Umbilical cord (tissue), 1 donor: ENCODE measurements at regions not wholly inside any gene's neighbourhood (a gene's known extent, or its start where the extent isn't known, plus 50 kb on each side); places are given as distances from the start of the nearest gene placed in this dataset.
A peak's percentile ranks its signal among the peaks of the same experiment; 100 is the strongest.

Experiments
- DNase-seq: peaks from one replicate; pipeline ENCODE4 v3.0.0-alpha.2; 2015; ENCODE audit warnings: low spot score

DNA sequence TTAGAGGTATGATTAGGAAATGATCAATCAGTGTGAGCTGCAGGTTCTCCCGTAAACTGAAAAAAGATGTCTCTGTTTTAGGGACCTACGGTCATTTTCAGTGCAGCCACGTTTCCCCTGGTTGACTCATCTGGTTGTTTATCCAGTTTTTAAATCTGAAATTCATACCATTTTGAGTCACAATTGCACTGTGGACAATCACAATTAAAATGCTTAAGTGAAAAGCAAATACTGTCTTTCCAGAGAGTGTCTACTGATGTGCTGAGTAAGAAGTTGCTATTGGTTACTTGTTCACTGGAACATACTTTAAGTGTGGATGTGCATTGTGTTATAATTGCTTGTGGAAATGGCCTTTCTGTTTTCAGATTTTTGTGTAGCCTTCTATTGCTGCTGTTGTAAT lies 305.1 kb upstream of the SASH1 start:
- no peak for DNase-seq

DNA sequence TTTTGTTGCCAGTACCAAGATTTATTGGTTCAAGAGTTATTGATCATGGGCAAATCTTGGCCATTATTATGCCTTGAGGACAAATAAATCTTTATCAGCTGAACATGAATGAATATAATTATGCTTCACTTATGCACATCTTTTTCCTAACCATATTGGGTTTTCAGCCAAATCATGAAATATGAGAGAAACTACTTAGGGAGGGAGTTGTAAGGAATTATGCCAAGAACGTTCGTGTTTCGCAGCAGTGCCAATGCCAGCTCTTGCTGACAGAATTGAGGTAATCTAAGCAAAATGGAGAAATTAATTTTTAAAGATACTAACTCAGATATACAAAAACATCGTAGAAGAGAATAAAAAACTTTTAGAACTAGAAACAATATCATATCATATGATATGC lies 301.1 kb upstream of the SASH1 start:
- DNase-seq, result no peak

DNA sequence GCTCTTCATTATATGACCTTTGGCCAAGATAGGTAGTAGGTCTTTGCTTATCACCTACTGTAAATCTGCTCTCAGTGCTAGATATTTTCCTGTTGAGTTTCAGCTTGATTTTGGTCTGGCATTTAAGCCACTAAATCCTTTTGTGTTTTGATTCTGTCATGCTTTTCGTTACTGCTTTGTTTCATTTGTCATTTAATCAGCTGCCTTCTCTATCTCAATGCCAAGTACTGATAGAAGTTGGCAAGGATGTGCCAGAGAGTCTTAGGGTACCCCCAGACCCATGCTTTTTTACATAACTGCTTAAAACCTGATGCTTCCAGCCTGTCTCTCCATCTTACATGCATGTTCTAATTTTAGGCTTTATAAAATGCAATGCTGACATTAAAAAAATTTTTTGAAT lies 300.1 kb upstream of the SASH1 start:
- DNase-seq, result peak; percentile 61

DNA sequence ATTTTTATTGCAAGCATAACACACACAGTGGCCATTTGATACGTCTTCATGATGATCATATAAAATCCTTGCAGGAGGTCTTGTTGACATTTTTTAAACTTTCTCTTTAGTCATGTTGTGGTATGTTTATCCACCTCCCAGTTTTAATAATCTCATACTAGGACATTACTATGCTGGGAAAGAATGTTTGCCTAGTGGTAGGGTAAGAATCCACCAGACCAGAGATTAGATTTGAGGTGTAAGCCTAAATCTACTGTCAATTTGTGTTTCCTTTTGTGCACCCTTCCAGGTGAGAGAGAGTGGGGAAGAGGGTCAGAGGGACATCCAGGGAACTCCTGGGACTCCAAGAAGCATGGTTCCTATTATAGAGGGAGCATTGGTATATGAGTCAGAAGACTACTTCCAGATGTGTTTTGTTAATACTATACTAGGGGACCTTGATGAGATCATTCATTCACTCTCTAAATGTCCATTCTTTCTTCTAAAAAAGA lies 298.3 kb upstream of the SASH1 start:
- DNase-seq, result no peak

DNA sequence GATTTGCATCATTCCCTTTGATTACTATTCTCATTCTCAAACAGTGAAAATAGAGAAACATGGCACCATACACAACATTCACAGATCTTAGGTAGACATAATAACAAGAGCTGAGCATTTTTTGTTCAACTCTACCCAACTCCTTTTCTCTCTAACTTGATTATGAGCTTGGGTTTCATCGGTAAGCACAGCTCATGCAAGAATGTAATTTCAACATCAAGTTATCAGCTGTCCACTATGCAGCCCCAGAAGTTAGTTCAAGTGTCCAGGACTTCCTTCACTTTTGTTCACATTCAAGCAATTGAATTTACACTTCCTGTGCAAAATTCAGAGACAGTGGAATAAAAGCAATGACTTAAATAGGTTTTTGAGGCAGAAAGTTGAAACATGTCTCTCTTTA lies 297.7 kb upstream of the SASH1 start:
- DNase-seq, result no peak

DNA sequence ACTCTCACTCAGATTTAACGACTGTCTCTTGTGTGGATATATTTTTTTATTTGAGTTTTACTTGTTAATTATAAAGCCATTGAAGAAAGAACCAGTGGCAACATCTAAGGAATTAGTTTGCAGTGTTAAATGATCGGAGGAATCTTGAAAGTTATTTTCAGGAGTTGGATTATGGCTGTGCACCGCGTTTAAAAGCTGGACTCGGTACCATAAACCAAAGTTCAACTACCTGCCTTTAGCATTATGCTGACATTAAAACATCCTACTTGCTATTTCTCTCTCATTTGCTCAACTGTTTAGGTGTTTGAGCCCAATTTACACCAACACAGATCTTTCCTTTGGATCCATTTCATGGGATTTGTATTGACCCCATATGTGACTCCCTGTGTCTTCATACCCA lies 289.4 kb upstream of the SASH1 start:
- no peak for DNase-seq

DNA sequence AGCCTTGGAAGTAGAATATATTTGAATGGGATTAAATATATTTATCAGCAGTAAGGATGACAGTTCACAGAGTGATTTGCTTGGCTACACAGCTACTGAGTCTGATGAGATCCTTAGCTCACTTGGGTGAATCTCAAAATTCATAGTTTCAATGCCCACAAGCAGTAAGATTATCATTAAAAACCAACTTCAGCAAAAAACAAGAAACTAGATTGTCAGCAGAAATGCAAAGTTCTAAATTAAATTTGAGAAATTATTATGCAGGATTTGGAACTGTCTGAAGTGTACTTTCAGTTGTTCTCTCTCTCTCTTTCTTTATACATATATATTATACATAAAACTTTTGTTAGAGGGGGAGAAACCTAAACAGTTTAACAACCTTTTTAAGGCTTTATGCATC lies 288.8 kb upstream of the SASH1 start:
- no peak for DNase-seq

DNA sequence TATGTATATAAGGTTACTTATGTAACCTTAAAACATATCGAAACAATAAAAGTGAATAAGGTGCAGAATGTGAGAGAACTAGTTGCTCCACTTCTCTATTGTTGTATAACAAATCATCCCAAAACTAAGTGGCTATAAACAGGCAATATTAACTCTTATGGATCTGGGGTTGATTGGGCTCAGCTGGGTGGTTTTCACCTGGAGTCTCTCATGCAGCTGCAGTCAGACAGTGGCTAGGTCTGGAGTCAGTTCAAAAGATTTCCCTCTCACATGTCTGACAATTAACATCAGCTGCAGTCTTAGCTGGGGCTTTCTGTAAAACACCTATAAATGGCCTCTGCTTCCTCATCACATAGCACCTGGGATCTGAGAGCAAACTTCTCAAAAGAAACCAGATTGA lies 288.4 kb upstream of the SASH1 start:
- DNase-seq, result no peak

DNA sequence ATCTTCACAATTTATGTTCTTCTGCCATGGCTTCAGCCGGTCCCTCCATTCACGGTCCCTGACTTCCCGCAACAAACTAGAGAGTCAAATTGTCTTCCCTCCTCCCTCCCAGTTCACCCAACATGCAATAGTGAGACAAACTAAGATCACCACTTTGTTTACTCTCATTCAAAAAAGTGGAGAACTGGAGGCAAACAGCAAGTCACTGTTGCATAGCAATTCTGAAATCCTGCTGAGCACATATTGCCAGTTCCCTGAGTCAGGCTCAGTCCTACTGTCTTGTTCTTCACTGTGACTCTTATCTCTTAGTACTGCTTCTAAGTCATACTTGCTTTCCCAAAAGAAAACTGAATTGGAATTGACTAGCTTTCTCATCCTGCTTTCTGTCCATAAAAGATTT lies 287.2 kb upstream of the SASH1 start:
- no peak for DNase-seq

DNA sequence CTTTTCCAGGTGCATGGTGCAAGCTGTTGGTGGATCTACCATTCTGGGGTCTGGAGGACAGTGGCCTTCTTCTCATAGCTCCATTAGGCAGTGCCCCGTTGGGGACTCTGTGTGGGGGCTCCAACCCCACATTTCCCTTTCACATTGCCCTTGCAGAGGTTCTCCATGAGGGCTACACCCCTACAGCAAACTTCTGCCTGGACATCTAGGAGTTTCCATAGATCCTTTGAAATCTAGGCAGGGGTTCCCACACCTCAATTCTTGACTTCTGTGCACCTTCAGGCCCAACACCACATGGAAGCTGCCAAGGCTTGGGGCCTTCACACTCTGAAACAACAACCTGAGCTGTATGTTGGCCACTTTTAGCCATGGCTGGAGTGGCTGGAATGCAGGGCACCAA lies 282.8 kb upstream of the SASH1 start:
- no peak for DNase-seq

DNA sequence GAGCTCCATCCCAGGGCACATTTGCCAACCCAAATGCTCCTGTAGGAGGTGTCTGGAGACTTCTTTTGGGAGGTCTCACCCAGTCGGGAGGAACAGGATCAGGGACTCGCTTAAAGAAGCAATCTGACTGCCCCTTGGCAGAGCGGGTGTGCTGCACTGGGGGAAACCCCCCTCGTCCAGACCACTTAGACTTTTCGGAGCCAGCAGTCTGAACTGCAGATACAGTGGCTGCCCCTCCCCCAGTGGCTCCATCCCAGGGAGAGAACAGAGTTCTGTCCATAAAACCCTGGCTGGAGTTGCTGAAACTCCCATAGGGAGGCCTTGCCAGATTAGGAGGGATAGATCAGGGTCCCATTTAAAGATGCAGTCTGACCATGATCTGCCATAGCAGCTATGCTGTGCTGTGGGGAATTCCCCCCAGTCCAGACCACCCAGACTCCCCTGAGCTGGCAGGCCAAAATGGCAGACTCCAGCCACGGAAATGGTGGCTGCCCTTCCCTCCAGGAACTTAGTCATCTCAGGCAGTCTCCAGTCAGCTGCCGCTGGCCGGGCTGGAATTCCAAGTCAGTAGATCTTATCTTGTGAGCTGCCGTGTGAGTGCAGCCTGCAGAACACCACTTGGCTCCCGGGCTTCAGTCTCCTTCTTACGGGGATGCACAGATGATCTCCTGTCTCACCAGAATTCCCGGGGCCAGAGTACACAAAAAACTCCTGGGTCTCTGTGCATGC lies 278.1 kb upstream of the SASH1 start:
- peak; percentile 73 for DNase-seq

DNA sequence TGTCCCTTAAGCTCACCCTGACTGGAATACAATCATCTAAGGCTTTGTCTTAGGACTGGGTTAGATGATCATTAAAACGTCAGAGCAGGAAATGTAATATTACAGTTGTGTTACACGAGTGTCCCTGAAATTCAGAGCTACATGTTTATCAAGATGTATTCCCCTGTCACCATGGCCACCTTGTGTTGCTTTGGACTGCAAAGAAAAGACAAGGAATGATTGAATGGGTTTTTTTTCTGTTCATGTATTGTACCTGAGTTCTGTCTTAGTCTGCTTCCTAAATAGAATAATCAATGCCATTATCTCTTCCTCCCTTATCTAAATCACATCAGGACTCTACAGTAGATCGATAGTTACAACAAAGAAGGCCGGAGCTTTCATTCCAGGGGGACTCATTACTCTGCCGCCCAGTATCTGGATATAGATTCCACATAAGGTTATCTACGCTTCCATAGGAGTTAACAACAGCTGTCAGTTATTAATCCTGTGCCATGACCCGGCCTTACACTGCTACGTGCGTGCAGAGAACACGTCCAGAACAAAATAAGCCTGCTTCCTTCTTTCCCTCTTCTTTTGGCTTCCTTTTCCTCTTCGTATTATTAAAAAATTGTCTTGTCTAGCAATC lies 274.1 kb upstream of the SASH1 start:
- DNase-seq, result peak; percentile 43

DNA sequence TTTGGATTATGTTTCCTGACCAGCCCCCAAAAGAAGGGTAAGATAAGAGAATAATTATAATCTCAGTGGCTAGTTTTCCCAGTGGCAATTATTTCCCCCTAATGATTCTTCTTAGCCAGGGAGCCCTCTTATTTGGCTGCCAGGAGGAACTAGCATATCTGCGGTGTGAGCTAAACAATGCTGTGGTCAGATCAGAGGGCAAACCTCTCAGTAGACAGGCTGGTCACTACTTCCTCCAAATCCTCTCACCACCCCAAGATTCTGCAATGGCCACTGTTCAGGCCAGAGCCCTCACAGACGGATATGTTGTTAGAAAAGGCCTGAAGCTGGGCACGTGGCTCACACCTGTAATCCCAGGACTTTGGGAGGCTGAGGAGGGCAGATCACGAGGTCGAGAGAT lies 273.4 kb upstream of the SASH1 start:
- DNase-seq, result no peak

DNA sequence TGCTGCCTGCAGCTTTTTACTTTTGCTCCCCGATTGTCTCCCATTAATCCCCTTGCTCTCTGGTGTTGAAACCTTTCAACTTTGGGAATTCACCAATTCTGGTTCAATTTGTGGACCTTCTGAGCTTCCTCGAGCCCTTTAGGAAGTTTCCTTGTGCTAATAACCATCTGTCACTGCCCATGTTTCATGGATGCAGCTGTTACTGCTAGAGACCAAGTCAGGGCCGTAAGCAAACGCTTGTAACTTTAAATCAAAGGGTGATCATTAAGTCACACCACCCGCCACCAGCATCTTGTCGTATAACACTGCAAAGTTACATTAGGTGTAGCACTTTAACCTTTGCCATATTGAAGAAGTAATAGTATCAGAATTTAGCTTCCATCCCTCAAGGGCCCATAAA lies 268.3 kb upstream of the SASH1 start:
- no peak for DNase-seq

DNA sequence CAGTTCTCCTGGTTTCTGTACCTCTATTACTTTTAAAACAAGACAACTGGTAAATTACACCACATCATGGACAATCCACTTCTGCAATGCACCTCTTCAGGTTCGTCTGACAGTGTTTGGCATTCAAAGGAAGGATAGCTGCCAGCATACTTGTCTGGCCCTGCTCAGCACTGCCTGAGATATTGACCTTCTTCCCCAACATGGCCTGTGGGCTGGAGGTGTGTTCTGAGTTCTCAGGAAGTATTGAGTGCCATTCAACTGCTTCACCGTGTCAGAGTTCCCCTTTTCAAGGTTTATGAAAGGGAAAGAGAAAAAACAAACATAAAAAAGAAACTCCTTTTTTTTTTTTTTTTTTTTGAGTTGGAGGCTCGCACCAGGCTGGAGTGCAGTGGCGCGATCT lies 267.9 kb upstream of the SASH1 start:
- DNase-seq, result no peak

DNA sequence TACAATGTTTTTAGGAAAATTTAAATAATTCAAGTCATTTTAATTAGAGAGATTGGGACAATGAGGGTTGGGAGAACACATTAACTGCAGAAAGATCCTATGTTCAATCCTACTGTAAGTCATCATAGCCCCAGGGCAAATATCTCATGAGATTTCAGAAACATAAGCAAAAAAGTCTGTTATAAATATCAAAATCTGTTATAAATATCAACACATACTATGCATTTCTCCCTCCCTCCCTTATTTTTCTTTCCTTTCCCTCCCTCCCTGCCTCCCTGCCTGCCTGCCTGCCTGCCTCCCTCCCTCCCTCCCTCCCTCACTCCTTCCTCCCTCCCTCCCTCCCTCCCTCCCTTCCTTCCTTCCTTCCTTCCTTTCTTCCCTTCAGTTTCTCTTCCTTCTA lies 267.3 kb upstream of the SASH1 start:
- DNase-seq, result no peak

DNA sequence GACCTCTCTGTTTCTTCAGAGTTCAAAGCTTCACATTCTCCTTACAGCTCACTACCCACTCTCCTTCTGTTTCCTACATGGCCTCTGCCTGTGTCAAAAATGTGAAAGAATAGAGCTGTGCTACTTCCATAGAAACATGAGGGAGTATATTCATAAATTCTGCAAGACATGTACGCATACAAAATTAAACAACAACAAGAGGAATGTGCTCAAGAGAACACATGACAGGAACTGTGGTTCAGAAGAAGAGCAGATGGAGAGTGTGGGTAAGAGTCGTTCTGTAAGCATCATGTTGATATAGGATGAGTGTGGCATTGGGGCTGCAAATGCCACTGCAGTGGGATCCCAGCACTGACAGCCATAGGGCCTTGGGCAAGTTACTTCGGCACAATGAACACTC lies 266.6 kb upstream of the SASH1 start:
- DNase-seq, result no peak

DNA sequence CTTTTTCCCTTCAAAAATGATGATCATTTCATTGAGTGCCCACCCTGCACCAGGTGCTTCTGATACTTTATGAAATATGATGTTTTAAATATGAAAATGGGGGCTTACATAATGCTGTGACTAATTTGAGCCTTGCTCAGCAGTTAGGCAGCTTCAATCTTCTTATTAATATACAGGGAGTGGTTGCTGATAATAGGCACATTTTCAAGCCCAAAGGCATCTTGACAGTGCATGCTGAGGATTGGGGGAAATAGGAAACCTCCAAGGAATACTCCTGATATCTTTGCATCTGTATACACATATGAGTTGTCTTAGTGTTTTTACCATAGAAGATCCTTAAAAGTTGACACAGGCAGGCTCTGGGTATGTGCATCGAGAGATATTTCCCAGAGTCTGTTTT lies 262.3 kb upstream of the SASH1 start:
- DNase-seq, result no peak

DNA sequence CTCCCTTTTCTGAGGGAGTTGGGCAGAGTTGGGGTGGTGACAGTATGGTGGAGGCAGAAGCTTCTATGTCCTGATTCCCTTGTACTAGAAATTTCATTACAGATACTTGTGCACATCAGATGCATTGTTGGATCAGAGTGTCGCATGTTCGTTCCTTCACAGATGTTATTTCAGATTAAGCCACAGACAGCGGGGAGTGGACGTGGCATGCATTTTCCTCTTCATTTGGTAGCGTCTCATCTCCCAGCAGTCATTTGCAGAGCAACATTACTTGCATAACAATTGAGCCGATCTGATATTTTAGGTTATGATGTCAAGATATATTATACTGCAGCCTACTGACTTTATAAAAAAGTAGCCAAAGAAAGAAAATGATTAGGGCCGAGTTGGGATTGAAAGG lies 261.6 kb upstream of the SASH1 start:
- no peak for DNase-seq

DNA sequence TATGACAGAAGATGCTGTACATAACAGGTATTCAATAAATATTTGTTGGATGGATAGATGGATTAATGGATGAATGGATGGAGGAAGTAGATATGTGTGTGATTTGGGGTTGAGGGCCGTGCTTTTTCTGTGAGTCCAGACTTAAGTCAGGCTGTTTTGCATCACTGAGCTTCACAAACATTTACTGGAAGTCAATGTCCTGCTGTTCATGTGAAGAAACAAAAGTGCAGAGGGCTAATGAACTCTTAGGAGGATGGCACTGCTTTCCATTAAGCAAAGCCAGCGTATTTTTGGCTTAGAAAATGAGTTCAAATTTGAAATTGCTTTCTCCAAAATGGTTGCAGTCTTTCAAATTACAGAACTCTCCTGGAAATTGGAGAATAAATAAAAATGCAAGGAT lies 260.6 kb upstream of the SASH1 start:
- no peak for DNase-seq

DNA sequence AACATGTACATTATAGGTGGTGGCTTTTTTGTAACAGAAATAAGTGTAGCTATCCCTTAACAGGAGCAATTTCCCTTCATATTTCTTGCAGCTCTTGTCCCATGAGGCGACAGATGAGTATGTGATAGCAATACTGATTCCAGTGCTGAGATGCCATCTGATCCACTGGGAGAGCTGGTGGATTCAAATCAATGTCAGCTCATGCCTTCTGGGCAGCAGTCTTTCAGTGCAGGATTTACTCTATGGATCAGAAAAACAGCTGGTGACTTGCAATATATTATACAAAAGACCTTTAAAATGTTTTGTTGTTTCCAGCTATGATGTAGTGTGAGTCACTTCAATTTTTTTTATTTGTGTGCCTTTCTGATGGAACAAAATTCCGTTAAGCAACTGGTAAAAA lies 259.9 kb upstream of the SASH1 start:
- DNase-seq, result peak; percentile 29

DNA sequence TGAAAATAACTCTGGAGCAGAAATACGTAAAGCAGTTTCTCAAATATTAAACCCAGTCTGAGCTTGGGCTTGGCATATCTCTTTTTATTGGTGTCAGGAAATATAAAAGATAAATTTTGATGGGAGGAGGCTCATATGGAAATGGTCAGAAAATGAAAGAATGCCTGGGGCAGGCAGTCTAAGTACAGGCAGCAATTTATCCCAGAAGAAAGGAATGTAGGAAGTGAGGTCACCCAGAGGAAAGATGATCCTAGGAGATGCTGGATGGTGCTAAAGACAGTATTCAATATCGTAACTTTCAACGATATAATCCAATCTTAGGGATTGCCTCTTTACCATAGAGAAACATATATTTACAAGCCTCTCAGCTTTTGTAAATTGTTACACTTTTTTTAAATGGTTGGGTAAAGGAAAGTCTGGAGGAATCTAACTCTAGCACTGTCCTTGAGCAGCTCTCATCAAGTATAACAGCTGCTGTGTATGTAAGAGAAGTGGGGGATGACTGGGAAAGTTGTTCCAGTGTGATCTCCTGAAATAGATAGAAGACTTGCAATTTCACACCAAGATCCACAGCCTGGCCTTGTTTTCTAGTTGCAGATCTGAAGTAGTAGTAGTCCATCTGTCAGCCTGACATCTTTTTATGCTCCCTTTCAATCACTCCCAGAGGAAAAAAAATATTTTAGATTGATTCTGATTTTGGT lies 256.9 kb upstream of the SASH1 start:
- DNase-seq, result peak; percentile 86

DNA sequence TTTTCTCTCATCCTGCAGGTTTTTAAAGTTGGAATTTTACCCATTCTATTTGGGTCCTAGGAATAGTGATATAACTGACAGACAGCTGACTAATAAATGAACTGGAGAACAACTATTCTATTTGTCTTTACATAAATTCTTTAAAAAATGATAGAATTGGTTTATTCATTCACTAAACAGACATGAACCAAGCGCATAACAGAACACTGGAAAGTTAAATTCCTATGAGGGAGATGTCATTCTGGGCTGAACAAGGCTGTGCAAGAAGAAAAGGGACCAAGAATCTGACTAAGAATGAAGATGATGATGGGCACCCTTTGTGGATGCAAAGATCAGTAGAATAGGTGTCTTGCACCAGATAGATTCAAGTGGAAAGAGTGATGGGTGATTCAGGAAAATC lies 256.3 kb upstream of the SASH1 start:
- no peak for DNase-seq
